ENCODE measurements at regions not wholly inside any gene's neighbourhood (a gene's known extent, or its start where the extent isn't known, plus 50 kb on each side); places are given as distances from the start of the nearest gene placed in this dataset.

DNA sequence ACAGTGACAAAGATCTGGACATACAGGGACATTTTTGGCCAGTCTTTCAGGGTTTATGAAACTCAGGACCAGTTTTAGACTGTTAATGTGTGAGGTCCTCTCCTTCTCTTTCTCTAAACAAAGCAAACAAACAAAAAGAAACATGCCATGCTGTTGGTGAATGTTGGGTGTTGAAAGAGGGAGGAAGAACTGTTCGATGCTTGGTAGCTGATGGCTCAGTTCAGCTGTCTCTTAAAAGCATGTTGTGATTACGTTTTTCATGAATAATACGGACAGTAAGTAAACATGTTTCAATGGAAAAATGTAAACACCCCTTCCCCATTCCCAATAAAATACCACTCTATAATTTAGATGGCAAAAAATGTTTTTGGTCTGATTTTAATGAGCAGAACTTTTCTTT is 219.1 kb downstream of the SEC23IP start:
- TF ChIP-seq, protein P1, sequence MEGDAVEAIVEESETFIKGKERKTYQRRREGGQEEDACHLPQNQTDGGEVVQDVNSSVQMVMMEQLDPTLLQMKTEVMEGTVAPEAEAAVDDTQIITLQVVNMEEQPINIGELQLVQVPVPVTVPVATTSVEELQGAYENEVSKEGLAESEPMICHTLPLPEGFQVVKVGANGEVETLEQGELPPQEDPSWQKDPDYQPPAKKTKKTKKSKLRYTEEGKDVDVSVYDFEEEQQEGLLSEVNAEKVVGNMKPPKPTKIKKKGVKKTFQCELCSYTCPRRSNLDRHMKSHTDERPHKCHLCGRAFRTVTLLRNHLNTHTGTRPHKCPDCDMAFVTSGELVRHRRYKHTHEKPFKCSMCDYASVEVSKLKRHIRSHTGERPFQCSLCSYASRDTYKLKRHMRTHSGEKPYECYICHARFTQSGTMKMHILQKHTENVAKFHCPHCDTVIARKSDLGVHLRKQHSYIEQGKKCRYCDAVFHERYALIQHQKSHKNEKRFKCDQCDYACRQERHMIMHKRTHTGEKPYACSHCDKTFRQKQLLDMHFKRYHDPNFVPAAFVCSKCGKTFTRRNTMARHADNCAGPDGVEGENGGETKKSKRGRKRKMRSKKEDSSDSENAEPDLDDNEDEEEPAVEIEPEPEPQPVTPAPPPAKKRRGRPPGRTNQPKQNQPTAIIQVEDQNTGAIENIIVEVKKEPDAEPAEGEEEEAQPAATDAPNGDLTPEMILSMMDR (IDR thresholded peaks at IDR 0.05; ENCODE audit: extremely low read depth, missing control alignments): no peak

DNA sequence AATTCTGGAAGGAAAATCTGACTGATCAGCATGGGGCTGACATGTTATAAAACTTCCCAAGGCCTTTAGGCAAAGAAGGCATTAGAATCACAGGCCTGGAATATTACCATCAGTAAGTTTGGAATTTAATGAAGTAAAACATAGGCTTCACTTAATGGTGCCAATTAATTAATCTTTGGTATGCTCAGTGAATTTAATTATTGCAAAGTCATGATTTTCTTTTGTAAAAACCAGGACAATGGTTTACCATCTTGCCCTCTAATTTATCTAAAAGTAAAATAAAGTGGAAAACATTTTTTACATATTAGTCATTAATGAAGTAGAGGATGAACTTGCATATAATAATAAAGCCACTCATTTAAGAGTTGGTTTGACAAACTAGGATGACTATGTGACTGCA is 220.3 kb downstream of the SEC23IP start:
- DNase-seq (ENCODE audit: low spot score): no peak

More for the DNA sequence above, 219.1 kb downstream of the SEC23IP start:
- no peak for DNase-seq (ENCODE audit: low spot score)

DNA sequence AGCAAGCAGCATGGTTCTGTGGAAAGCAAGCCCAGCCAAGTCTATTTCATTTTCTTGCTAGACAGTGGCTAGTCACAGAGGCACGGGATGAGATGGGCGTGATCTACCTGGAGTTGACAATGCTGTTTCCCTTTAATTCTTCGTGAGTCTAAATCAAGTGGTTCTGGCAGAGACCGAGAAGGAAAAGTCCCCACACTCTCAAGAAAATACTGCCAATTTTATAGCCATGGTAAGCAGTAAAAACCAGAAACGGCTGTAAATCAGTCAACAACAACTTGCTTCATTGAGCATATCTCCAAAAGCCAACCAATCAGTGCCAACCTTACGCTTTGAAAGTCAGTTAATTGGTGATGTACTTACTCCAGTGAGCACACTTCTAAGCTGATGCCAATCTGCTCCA is 223.4 kb downstream of the SEC23IP start:
- TF ChIP-seq, protein P1 (IDR thresholded peaks at IDR 0.05; ENCODE audit: extremely low read depth, missing control alignments): no peak
- no peak for DNase-seq (ENCODE audit: low spot score)

More for the DNA sequence above, 220.3 kb downstream of the SEC23IP start:
- TF ChIP-seq, protein P1 (IDR thresholded peaks at IDR 0.05; ENCODE audit: extremely low read depth, missing control alignments): no peak

DNA sequence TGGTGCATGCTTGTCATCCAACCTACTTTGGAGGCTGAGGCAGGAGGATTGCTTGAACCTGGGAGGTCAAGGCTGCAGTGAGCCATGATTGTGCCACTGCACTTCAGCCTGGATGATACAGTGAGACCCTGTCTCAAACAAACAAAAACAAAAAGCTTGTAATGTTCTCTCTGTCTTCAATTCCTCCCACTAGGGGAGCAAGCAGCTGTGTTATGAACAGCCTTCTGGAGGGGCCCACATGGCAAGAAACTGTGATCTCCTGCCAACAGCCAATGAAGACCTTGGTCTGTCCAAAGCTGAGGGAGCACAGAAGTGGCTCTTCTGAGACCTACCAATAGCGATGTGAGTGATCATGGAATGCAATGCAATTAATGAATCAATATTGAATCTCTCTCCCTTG is 229.2 kb downstream of the SEC23IP start:
- no peak for DNase-seq (ENCODE audit: low spot score)
- TF ChIP-seq, protein P1 (IDR thresholded peaks at IDR 0.05; ENCODE audit: extremely low read depth, missing control alignments): no peak

DNA sequence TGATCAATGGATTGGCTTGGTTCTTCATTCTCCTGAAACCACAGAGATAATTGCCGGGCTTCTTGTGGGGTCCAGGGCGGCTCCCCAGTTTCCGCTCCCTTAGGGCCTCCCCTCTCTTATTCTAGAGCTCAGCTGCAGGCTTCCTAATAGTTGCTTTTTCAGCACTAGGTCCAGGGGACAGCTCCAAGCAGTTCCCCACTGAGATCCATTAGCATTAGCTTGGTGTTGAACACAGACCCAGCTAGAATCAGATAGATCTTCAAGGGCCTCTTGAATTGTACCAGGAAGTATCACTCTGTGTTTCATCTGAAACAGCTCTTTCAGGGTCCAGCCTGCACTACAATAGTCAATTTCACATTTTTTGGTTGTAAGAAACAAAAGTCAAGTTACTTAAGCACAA is 238.7 kb downstream of the SEC23IP start:
- TF ChIP-seq, protein P1 (IDR thresholded peaks at IDR 0.05; ENCODE audit: extremely low read depth, missing control alignments): no peak
- no peak for DNase-seq (ENCODE audit: low spot score)

DNA sequence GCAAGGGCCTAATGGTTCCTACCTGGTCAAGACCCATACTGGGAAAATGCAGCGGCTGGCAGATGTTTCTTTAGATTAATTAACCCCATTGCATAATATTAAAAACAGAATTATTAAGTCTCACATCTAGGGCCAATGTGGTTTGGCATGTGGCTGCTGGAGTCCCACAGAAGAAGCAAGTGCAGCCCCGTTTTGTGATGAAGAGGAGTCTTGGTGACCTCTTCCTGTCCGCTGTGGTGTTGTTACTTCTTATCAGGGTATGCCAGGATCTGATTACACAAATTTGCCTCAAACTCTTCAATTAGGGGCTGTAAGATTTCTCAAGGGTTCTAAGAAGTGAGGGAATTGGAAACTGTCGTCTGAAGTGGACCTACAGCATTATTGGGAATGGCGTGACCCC is 240.3 kb downstream of the SEC23IP start:
- TF ChIP-seq, protein P1 (IDR thresholded peaks at IDR 0.05; ENCODE audit: extremely low read depth, missing control alignments): no peak
- no peak for DNase-seq (ENCODE audit: low spot score)

DNA sequence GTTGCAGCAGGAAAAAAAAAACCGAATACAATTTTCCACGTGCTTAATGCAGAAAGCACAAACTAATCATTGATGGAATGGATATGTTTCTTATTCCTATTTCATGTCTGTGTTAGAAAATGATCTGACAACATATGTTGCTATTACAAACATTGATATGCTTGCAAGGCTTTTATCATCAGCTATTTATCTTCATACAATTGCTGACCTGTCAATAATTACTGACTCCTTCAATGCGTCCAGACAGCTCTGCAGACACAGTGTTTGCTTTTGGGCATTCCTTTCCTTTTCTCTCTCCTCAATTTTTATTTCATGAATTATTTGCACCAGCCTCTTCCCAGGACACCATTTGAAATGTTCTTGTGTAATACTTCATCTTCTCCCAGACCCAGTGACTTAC is 246.2 kb downstream of the SEC23IP start:
- no peak for DNase-seq (ENCODE audit: low spot score)
- TF ChIP-seq, protein P1 (IDR thresholded peaks at IDR 0.05; ENCODE audit: extremely low read depth, missing control alignments): no peak
